GM12872 (cell line): ENCODE measurements at regions not wholly inside any gene's neighbourhood (a gene's known extent, or its start where the extent isn't known, plus 50 kb on each side); places are given as distances from the start of the nearest gene placed in this dataset.

Experiments
- CTCF ChIP-seq: IDR thresholded peaks from 3 replicates; pipeline ENCODE4 v1.5.1; 2011; ENCODE audit warnings: low read depth, mild to moderate bottlenecking, low read length, moderate library complexity; ENCODE audit not compliant: insufficient read depth

GRCh38 chr20:24813936-24814335, 135.1 kb upstream of the CST7 start:
- TF ChIP-seq CTCF = no peak

- no peak for TF ChIP-seq CTCF
These were observed 134.4 kb upstream of the CST7 start for GRCh38 chr20:24814556-24815195.

GRCh38 chr20:24815196-24815815, 133.8 kb upstream of the CST7 start:
- no peak for TF ChIP-seq CTCF

GRCh38 chr20:24815931-24816330, 133.1 kb upstream of the CST7 start:
- TF ChIP-seq CTCF = no peak

- no peak for TF ChIP-seq CTCF
These were observed 132.6 kb upstream of the CST7 start for GRCh38 chr20:24816431-24816830.

- TF ChIP-seq CTCF = no peak
These were observed 132.2 kb upstream of the CST7 start for GRCh38 chr20:24816907-24817306.

- TF ChIP-seq CTCF = no peak
These were observed 131.7 kb upstream of the CST7 start for GRCh38 chr20:24817351-24817750.
